T-helper 2 cell treated with Interferon-gamma antibody and Interleukin-4, amounts not matched to agents 5 μg/mL and 100 μg/mL, for 36 hours (primary cell): ENCODE measurements at regions not wholly inside any gene's neighbourhood (a gene's known extent, or its start where the extent isn't known, plus 50 kb on each side); places are given as distances from the start of the nearest gene placed in this dataset.

ENCODE experiments used
- DNase-seq: peaks from one replicate; pipeline ENCODE4 v3.0.0; 2021; ENCODE audit warnings: low spot score
- H3K27ac Mint-ChIP-seq: one replicate; pipeline ENCODE4 v1.8.0; 2021; ENCODE audit warnings: mild to moderate bottlenecking, mixed read lengths
- H3K27me3 Mint-ChIP-seq: one replicate; pipeline ENCODE4 v1.8.0; 2021; ENCODE audit warnings: low read depth, mixed read lengths
- H3K36me3 Mint-ChIP-seq: one replicate; pipeline ENCODE4 v1.8.0; 2021; ENCODE audit warnings: low read depth, mixed read lengths
- H3K4me1 Mint-ChIP-seq: one replicate; pipeline ENCODE4 v1.8.0; 2021; ENCODE audit warnings: low read depth, mixed read lengths
- H3K4me3 Mint-ChIP-seq: one replicate; pipeline ENCODE4 v1.8.0; 2022; ENCODE audit warnings: mild to moderate bottlenecking, moderate library complexity, mixed read lengths
- H3K9me3 Mint-ChIP-seq: one replicate; pipeline ENCODE4 v1.8.0; 2021; ENCODE audit warnings: mixed read lengths

- H3K9me3 Mint-ChIP-seq = peaks cover 3% of the 10 kb centered on the region
- no peak overlapping the region for H3K27ac Mint-ChIP-seq
- no peaks in the 10 kb centered on the region for H3K4me1 Mint-ChIP-seq
- H3K36me3 Mint-ChIP-seq = no peaks in the 10 kb centered on the region
- H3K27me3 Mint-ChIP-seq = no peaks in the 10 kb centered on the region
- H3K4me3 Mint-ChIP-seq = no peak overlapping the region
- DNase-seq = no peak
Measured at GRCh38 chr1:177790566-177790965, 179.3 kb downstream of the SEC16B start.

DNA sequence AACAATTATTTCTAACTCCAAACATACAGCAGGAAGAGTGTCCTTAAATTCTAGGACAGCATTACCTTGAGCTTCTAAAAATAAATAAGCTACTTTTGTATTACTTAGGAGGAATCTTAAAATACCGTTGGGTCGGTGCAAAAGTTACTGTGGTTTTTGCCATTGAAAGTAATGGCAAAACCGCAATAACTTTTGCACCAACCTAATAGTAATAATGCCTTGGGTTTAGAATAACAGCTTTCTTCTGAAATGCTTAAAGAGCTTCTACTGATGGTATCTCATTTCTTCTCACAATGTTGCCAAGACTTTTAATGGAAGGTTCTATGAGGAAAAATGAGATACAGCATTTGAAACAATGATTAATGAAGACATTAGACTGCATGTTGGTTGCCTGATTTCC lies 179.9 kb downstream of the SEC16B start:
- H3K4me3 Mint-ChIP-seq = no peak overlapping the region
- no peaks in the 10 kb centered on the region for H3K36me3 Mint-ChIP-seq
- no peak for DNase-seq
- H3K4me1 Mint-ChIP-seq = no peaks in the 10 kb centered on the region
- no peak overlapping the region for H3K27ac Mint-ChIP-seq
- H3K27me3 Mint-ChIP-seq = no peaks in the 10 kb centered on the region
- peaks cover 3% of the 10 kb centered on the region for H3K9me3 Mint-ChIP-seq

GRCh38 chr1:177786176-177786745 lies 183.6 kb downstream of the SEC16B start:
- no peak for DNase-seq
- Mint-ChIP-seq H3K4me3 (no peak overlapping the region), H3K27me3 (no peaks in the 10 kb centered on the region), H3K9me3 (peaks cover 3% of the 10 kb centered on the region), H3K4me1 (no peaks in the 10 kb centered on the region), H3K36me3 (no peaks in the 10 kb centered on the region), H3K27ac (no peak overlapping the region)

GRCh38 chr1:177784936-177785335 lies 184.9 kb downstream of the SEC16B start:
- Mint-ChIP-seq H3K4me3 (no peak overlapping the region), H3K27me3 (no peaks in the 10 kb centered on the region), H3K9me3 (no peaks in the 10 kb centered on the region), H3K27ac (no peak overlapping the region), H3K36me3 (no peaks in the 10 kb centered on the region), H3K4me1 (no peaks in the 10 kb centered on the region)
- no peak for DNase-seq

GRCh38 chr1:177784409-177784808 lies 185.4 kb downstream of the SEC16B start:
- Mint-ChIP-seq H3K27ac (no peak overlapping the region), H3K36me3 (no peaks in the 10 kb centered on the region), H3K9me3 (no peaks in the 10 kb centered on the region), H3K4me1 (no peaks in the 10 kb centered on the region), H3K27me3 (no peaks in the 10 kb centered on the region), H3K4me3 (no peak overlapping the region)
- no peak for DNase-seq

- H3K9me3 Mint-ChIP-seq = no peaks in the 10 kb centered on the region
- no peak overlapping the region for H3K4me3 Mint-ChIP-seq
- no peaks in the 10 kb centered on the region for H3K36me3 Mint-ChIP-seq
- H3K27me3 Mint-ChIP-seq = no peaks in the 10 kb centered on the region
- DNase-seq = no peak
- no peaks in the 10 kb centered on the region for H3K4me1 Mint-ChIP-seq
- no peak overlapping the region for H3K27ac Mint-ChIP-seq
Measured at GRCh38 chr1:177783051-177783450, 186.8 kb downstream of the SEC16B start.

DNA sequence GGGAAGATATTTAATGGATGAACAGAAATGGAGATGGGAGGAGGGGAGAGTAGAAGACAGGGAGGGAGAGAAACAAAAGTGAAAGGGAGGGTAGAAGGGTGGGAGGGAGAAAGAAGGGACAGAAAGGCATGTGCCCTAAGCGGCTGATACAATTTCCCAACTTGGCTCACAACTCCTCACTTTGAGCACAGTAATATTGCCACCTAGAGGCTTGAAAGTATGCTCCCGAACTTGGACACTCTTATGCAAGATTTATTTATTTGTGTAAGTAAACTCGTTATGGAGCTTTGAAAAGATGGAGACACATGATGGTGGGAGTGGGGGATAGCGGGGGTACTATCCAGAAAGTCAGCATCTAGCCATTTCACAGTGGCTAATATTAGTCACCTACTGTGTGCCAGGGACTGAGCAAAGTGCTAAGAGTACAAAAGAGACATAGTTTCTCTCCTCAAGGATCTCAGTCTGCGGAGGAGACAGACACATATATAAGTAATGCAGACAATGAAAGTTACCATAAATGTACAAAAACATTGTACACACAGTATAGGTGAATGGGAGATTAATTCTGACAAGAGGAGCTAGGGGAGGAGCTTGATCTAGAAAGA lies 189.7 kb downstream of the SEC16B start:
- Mint-ChIP-seq H3K4me3 (no peak overlapping the region), H3K27ac (no peak overlapping the region), H3K9me3 (peaks cover 8% of the 10 kb centered on the region), H3K36me3 (no peaks in the 10 kb centered on the region), H3K27me3 (no peaks in the 10 kb centered on the region), H3K4me1 (no peaks in the 10 kb centered on the region)
- DNase-seq = no peak

DNA sequence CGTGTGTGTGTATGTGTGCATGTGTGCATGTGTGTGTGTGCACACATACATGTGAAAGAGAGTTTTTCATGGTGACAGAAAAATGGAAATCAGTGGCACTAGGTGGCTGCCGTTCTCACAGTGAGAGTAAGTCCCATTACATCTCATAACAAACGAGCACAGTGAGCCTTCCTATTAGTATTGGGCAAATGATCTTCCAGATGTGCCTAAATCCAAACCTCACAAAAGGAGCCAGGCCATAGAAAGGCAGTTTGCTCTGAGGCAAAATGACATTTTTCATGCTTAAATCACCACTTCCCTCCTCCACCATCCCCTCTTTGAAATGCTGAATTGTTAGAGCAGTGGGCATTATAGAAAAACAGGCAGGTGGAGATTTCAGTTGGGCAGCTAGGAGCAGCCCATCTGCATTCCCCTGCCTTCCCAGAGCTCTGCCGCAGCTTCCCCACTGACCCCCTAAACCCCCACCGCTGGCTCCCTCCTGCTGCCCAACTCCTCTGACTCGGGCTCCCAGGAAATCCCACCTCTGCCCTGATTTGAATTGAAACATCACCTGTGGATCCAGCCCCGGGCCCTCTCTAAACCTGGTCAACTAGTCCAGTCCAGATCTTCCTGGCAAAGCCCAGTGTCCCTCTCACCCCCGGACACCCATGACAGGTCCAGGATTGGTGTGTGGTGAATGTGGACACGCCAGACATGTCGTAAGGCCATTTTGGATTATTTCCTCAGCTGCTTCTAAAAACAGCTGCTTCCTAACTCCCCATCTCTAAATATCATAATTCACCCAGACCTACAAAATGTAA lies 190.5 kb downstream of the SEC16B start:
- H3K4me3 Mint-ChIP-seq = no peak overlapping the region
- peaks cover 15% of the 10 kb centered on the region for H3K9me3 Mint-ChIP-seq
- no peak for DNase-seq
- no peaks in the 10 kb centered on the region for H3K36me3 Mint-ChIP-seq
- no peaks in the 10 kb centered on the region for H3K27me3 Mint-ChIP-seq
- no peak overlapping the region for H3K27ac Mint-ChIP-seq
- no peaks in the 10 kb centered on the region for H3K4me1 Mint-ChIP-seq

DNA sequence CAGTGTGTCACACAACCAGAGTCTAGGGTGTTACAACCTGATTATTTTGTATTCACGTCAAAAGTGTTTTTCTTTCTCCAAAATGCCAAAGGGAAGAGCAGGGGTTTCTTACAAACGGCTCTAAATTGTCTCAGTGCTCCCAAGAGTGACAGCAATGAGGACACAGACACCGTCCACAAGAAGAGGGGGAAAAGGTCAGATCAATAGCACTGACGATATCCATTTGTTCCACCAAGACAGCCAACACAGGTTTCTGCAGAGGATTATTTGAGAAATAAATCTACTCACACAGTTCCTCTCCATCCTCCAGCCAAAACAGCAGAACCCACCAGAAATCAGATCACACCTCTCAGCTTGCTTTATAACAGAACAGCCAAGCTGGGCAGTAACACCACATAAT lies 193.9 kb downstream of the SEC16B start:
- no peaks in the 10 kb centered on the region for H3K36me3 Mint-ChIP-seq

DNA sequence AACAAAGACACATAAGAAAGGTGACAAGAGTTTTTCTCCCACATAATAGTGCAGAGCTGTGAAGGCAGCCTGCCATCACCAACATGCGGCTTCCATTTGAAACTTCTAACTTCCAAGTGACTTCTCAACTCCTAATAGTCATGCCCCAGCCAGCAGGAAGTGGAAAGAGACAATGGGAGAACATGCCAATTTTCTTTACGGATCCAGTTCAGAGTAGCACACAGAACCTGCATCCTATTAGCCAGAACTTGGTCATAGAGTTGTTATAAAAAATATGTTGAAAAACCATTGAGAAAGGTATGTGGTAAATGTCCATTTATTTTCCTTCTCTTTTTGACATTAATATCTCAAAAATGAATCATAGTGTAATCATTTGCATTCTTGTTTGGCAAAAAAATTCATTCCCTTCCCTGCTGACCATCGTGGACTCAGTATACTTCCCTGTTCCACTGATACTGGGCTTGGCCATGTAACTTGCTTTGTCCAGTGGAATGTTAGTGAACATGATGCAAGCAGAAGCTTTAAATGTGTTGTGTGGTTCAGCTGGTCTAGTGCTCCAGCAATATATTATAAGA lies 197.4 kb downstream of the SEC16B start:
- no peaks in the 10 kb centered on the region for H3K4me1 Mint-ChIP-seq
- H3K27ac Mint-ChIP-seq = no peak overlapping the region
- no peak for DNase-seq
- H3K9me3 Mint-ChIP-seq = peaks cover 28% of the 10 kb centered on the region
- H3K36me3 Mint-ChIP-seq = no peaks in the 10 kb centered on the region
- no peaks in the 10 kb centered on the region for H3K27me3 Mint-ChIP-seq
- H3K4me3 Mint-ChIP-seq = no peak overlapping the region

More for the DNA sequence above, 193.9 kb downstream of the SEC16B start:
- Mint-ChIP-seq H3K27ac (no peak overlapping the region), H3K9me3 (peaks cover 28% of the 10 kb centered on the region), H3K4me1 (no peaks in the 10 kb centered on the region), H3K27me3 (no peaks in the 10 kb centered on the region), H3K4me3 (no peak overlapping the region)
- no peak for DNase-seq

DNA sequence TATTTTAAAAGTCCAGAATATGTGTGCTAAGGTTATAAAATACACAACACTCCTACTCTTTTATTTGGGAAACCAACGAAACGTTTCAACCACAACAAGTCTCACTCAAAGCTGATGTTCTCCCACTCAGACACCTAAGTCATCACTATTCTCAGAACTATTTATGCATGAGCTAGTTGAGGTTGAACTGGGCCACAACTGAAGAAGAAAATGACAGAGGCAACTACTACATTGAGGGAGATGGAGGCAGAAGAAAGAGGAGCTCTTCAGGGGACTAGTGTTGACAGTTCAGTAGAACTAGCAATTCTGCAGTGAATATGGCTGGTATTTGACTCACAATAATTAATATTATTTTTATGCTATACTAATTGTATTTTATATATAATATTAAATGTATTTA lies 198.2 kb downstream of the SEC16B start:
- DNase-seq = no peak
- Mint-ChIP-seq H3K4me3 (no peak overlapping the region), H3K4me1 (no peaks in the 10 kb centered on the region), H3K27me3 (no peaks in the 10 kb centered on the region), H3K27ac (no peak overlapping the region), H3K9me3 (peaks cover 28% of the 10 kb centered on the region), H3K36me3 (no peaks in the 10 kb centered on the region)

DNA sequence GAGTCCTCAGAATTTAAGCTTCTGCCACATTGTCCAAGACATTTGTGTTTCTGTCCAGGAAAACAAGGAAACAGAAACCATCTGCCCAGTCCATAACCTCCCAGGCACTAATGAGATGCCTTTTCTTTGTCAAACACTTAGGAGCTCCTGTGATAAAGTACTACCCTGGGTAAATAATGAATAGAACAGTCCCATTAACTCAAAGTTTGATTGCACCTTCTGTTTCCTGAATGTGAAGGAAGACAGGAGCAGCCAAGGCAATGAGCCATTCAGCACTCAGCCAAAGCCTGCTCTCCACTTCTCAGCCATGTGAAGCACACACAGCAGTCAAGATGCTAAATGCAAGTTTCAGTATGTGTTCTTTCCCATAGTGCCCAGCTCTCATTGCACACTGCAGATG lies 199.8 kb downstream of the SEC16B start:
- Mint-ChIP-seq H3K27ac (no peak overlapping the region), H3K4me3 (no peak overlapping the region)
- no peak for DNase-seq

GRCh38 chr1:177755851-177756560 lies 213.9 kb downstream of the SEC16B start:
- Mint-ChIP-seq H3K27ac (no peak overlapping the region), H3K4me1 (no peaks in the 10 kb centered on the region), H3K36me3 (no peaks in the 10 kb centered on the region), H3K9me3 (peaks cover 4% of the 10 kb centered on the region), H3K27me3 (no peaks in the 10 kb centered on the region), H3K4me3 (no peak overlapping the region)
- no peak for DNase-seq

More for the DNA sequence above, 199.8 kb downstream of the SEC16B start:
- H3K27me3 Mint-ChIP-seq = no peaks in the 10 kb centered on the region
- no peaks in the 10 kb centered on the region for H3K4me1 Mint-ChIP-seq
- no peaks in the 10 kb centered on the region for H3K36me3 Mint-ChIP-seq
- peaks cover 20% of the 10 kb centered on the region for H3K9me3 Mint-ChIP-seq

DNA sequence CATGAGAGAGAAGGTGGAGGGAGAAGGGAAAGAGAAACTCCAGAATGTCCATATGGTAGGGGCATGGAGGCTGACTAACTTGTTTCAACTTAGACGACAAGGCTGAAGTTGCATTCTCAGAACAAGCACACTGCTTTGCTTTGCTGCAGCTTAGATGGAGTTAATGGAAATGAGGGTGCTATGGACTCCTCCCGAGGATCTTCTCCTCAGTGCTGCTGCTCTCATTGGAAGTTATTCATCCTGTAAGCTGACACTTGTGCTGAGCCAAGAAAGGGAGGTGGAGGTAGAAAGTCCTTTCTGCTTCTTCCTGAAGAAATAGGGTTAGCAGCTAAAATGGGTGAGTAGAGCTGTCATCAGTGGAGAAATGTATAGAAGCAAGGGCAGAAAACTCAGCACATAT lies 215.3 kb downstream of the SEC16B start:
- H3K4me1 Mint-ChIP-seq = no peaks in the 10 kb centered on the region
- H3K27me3 Mint-ChIP-seq = no peaks in the 10 kb centered on the region
- no peak overlapping the region for H3K4me3 Mint-ChIP-seq
- no peaks in the 10 kb centered on the region for H3K36me3 Mint-ChIP-seq
- no peak overlapping the region for H3K27ac Mint-ChIP-seq
- no peak for DNase-seq
- H3K9me3 Mint-ChIP-seq = peaks cover 4% of the 10 kb centered on the region
